ENCODE measurements at regions not wholly inside any gene's neighbourhood (a gene's known extent, or its start where the extent isn't known, plus 50 kb on each side); places are given as distances from the start of the nearest gene placed in this dataset.

GRCh38 chr9:29701971-29702370, 2128.7 kb upstream of the C9orf72 start:
- Mint-ChIP-seq H3K27me3 (ENCODE audit: unreplicated experiment) (no peaks in the 10 kb centered on the region), H3K4me1 (ENCODE audit: low read depth, unreplicated experiment) (no peaks in the 10 kb centered on the region), H3K36me3 (ENCODE audit: unreplicated experiment) (no peaks in the 10 kb centered on the region), H3K4me3 (ENCODE audit: unreplicated experiment) (no peak overlapping the region), H3K9me3 (ENCODE audit: unreplicated experiment) (no peaks in the 10 kb centered on the region), H3K27ac (ENCODE audit: unreplicated experiment) (no peak overlapping the region)
- TF ChIP-seq CTCF (IDR thresholded peaks at IDR 0.05; ENCODE audit: partially characterized antibody, unreplicated experiment): no peak
- no peak for DNase-seq

GRCh38 chr9:29714860-29715259, 2141.6 kb upstream of the C9orf72 start:
- no peak for DNase-seq

DNA sequence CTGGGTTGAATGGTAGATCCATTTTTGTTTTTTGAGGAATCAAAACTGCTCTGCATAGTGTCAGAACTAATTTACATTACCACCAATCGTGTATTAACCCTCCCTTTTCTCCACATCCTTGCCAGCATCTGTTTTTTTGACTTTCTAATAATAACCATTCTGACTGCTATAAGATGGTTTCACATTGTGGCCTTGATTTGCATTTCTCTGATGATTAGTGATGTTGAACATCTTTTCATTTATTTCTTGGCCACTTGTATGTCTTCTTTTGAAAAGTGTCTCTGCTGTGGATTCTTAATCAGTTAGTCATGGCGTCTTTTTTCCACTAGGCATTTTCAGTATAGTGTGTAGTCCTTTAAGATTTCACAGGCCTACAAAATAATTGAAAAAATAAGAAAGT, 2144.3 kb upstream of the C9orf72 start:
- Mint-ChIP-seq H3K9me3 (ENCODE audit: unreplicated experiment) (no peaks in the 10 kb centered on the region), H3K27me3 (ENCODE audit: unreplicated experiment) (no peaks in the 10 kb centered on the region), H3K27ac (ENCODE audit: unreplicated experiment) (no peak overlapping the region), H3K4me1 (ENCODE audit: low read depth, unreplicated experiment) (no peaks in the 10 kb centered on the region), H3K36me3 (ENCODE audit: unreplicated experiment) (no peaks in the 10 kb centered on the region), H3K4me3 (ENCODE audit: unreplicated experiment) (no peak overlapping the region)
- TF ChIP-seq CTCF (IDR thresholded peaks at IDR 0.05; ENCODE audit: partially characterized antibody, unreplicated experiment): no peak
- DNase-seq: no peak

More at GRCh38 chr9:29714860-29715259, 2141.6 kb upstream of the C9orf72 start:
- Mint-ChIP-seq H3K4me1 (ENCODE audit: low read depth, unreplicated experiment) (no peaks in the 10 kb centered on the region), H3K4me3 (ENCODE audit: unreplicated experiment) (no peak overlapping the region), H3K9me3 (ENCODE audit: unreplicated experiment) (no peaks in the 10 kb centered on the region), H3K27ac (ENCODE audit: unreplicated experiment) (no peak overlapping the region), H3K36me3 (ENCODE audit: unreplicated experiment) (no peaks in the 10 kb centered on the region), H3K27me3 (ENCODE audit: unreplicated experiment) (no peaks in the 10 kb centered on the region)
- no peak for TF ChIP-seq CTCF (IDR thresholded peaks at IDR 0.05; ENCODE audit: partially characterized antibody, unreplicated experiment)

- TF ChIP-seq CTCF (IDR thresholded peaks at IDR 0.05; ENCODE audit: partially characterized antibody, unreplicated experiment): no peak
- Mint-ChIP-seq H3K27me3 (ENCODE audit: unreplicated experiment) (no peaks in the 10 kb centered on the region), H3K4me1 (ENCODE audit: low read depth, unreplicated experiment) (no peaks in the 10 kb centered on the region), H3K27ac (ENCODE audit: unreplicated experiment) (no peak overlapping the region), H3K36me3 (ENCODE audit: unreplicated experiment) (peaks cover 7% of the 10 kb centered on the region), H3K4me3 (ENCODE audit: unreplicated experiment) (no peak overlapping the region), H3K9me3 (ENCODE audit: unreplicated experiment) (no peaks in the 10 kb centered on the region)
- DNase-seq: no peak
Measured at GRCh38 chr9:29730163-29730562, 2156.9 kb upstream of the C9orf72 start.

DNA sequence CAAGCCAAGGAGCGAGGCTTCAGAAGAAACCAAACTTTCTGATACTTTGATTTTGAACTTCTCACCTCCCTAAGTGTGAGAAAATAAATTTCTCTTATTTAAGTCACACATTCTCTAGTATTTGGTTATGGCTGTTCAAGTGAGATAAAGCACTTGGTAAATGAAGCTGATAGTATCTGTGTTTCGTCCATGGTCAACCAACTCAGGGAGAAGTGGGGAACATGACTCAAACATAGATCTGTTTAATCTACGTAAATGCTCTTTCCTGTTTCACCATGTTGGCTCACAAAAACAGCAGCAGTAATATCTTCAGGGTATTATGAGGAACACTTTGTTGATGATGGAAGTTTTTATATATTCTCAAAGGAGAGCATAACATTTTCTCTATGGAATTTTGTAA, 2167.2 kb upstream of the C9orf72 start:
- H3K9me3 Mint-ChIP-seq (ENCODE audit: unreplicated experiment): no peaks in the 10 kb centered on the region
- H3K36me3 Mint-ChIP-seq (ENCODE audit: unreplicated experiment): no peaks in the 10 kb centered on the region
- no peaks in the 10 kb centered on the region for H3K27me3 Mint-ChIP-seq (ENCODE audit: unreplicated experiment)
- no peak for DNase-seq
- no peak overlapping the region for H3K4me3 Mint-ChIP-seq (ENCODE audit: unreplicated experiment)
- no peak overlapping the region for H3K27ac Mint-ChIP-seq (ENCODE audit: unreplicated experiment)
- no peak for TF ChIP-seq CTCF (IDR thresholded peaks at IDR 0.05; ENCODE audit: partially characterized antibody, unreplicated experiment)
- H3K4me1 Mint-ChIP-seq (ENCODE audit: low read depth, unreplicated experiment): no peaks in the 10 kb centered on the region
